SU-DHL-6 (cell line): ENCODE measurements at regions not wholly inside any gene's neighbourhood (a gene's known extent, or its start where the extent isn't known, plus 50 kb on each side); places are given as distances from the start of the nearest gene placed in this dataset.

ENCODE experiments used
- H2AFZ ChIP-seq: fragments of 200-600 bp; sonication (generic); 2 replicates; pipeline ENCODE4 v1.6.1; 2014; ENCODE audit warnings: low read depth, mild to moderate bottlenecking, moderate library complexity, mixed read lengths, antibody characterized with exemption, low read length; ENCODE audit not compliant: severe bottlenecking
- H3F3A ChIP-seq: fragments of 200-600 bp; shearing (Covaris generic); 2 replicates; pipeline ENCODE4 v1.6.0; 2016; ENCODE audit warnings: antibody characterized with exemption, mild to moderate bottlenecking; ENCODE audit not compliant: insufficient read depth
- H3K27ac ChIP-seq: fragments of 200-600 bp; sonication (generic); 2 replicates; pipeline ENCODE4 v1.5.1; 2016; ENCODE audit warnings: low read depth, mild to moderate bottlenecking, low read length, moderate library complexity, mixed read lengths
- H3K27me3 ChIP-seq: fragments of 200-600 bp; sonication (generic), shearing (Covaris generic); 2 replicates; pipeline ENCODE4 v1.6.0; 2014; ENCODE audit warnings: mild to moderate bottlenecking, low read length
- H3K36me3 ChIP-seq: fragments of 200-600 bp; sonication (generic); 2 replicates; pipeline ENCODE4 v1.6.1; 2014; ENCODE audit warnings: mild to moderate bottlenecking, low read length, mixed read lengths
- H3K4me2 ChIP-seq: fragments of 300-600, 200-600 bp; shearing (Covaris generic), sonication (generic); 2 replicates; pipeline ENCODE4 v1.6.0; 2014; ENCODE audit warnings: low read length, low read depth, mild to moderate bottlenecking; ENCODE audit not compliant: poor library complexity, severe bottlenecking
- H3K4me3 ChIP-seq: fragments of 200-600 bp; sonication (generic); 2 replicates; pipeline ENCODE4 v1.5.1; 2014; ENCODE audit warnings: antibody characterized with exemption, low read length, mild to moderate bottlenecking, mixed read lengths; ENCODE audit not compliant: insufficient read depth, poor library complexity, severe bottlenecking
- H3K79me2 ChIP-seq: fragments of 200-600 bp; sonication (generic); 2 replicates; pipeline ENCODE4 v1.6.1; 2014; ENCODE audit warnings: mild to moderate bottlenecking, low read length, moderate library complexity; ENCODE audit not compliant: insufficient read depth
- H3K9ac ChIP-seq: fragments of 200-600 bp; sonication (generic); 2 replicates; pipeline ENCODE4 v1.7.0; 2014; ENCODE audit warnings: mild to moderate bottlenecking, low read length
- H3K9me2 ChIP-seq: fragments of 200-600 bp; sonication (generic); replicated peaks from 2 replicates; pipeline ENCODE4 v1.6.1; 2014; ENCODE audit warnings: low read length; ENCODE audit not compliant: insufficient read depth
- H3K9me3 ChIP-seq: fragments of 200-600 bp; sonication (generic); 2 replicates; pipeline ENCODE4 v1.6.1; 2014; ENCODE audit warnings: low read length, mixed read lengths; ENCODE audit not compliant: insufficient read depth
- H4K20me1 ChIP-seq: fragments of 200-600 bp; sonication (generic); 2 replicates; pipeline ENCODE4 v1.6.1; 2014; ENCODE audit warnings: low read depth, mild to moderate bottlenecking, antibody characterized with exemption, low read length, moderate library complexity, mixed read lengths
- CTCF ChIP-seq: fragments of 200-600 bp; sonication (generic); IDR thresholded peaks from one replicate; pipeline ENCODE4 v1.5.1; 2017; ENCODE audit warnings: antibody characterized with exemption, mild to moderate bottlenecking, low read length, moderate library complexity; ENCODE audit not compliant: insufficient read depth, poor library complexity, severe bottlenecking
- EZH2phosphoT487 ChIP-seq: fragments of 200-600 bp; sonication (generic), shearing (Covaris generic); conservative IDR thresholded peaks from 2 replicates; pipeline ENCODE4 v1.6.1; 2018; ENCODE audit warnings: mild to moderate bottlenecking, antibody characterized with exemption, low read length, moderate library complexity, mixed read lengths

GRCh38 chr5:18325431-18325830, 691.2 kb downstream of the TAF11L14 start:
- no peaks in the 10 kb centered on the region for H3K27me3 ChIP-seq

GRCh38 chr5:18329328-18329727, 695.1 kb downstream of the TAF11L14 start:
- Histone ChIP-seq H3K9me2 (no peaks in the 10 kb centered on the region), H3K36me3 (no peaks in the 10 kb centered on the region), H3K27me3 (no peaks in the 10 kb centered on the region), H3K4me3 (no peak overlapping the region), H3K9ac (no peak overlapping the region), H3K27ac (no peak overlapping the region), H4K20me1 (no peaks in the 10 kb centered on the region), H2AFZ (no peak overlapping the region), H3K79me2 (no peaks in the 10 kb centered on the region), H3K9me3 (no peaks in the 10 kb centered on the region; the same call in 1 of the 2 replicates), H3F3A (no peaks in the 10 kb centered on the region), H3K4me2 (no peak overlapping the region)
- no peak for TF ChIP-seq CTCF
- TF ChIP-seq EZH2phosphoT487: no peak

More at GRCh38 chr5:18325431-18325830, 691.2 kb downstream of the TAF11L14 start:
- no peaks in the 10 kb centered on the region for H3K9me3 ChIP-seq
- H3K36me3 ChIP-seq: no peaks in the 10 kb centered on the region
- TF ChIP-seq CTCF (no peak), EZH2phosphoT487 (no peak)
- H3F3A ChIP-seq: no peaks in the 10 kb centered on the region
- no peak overlapping the region for H3K27ac ChIP-seq
- no peak overlapping the region for H2AFZ ChIP-seq
- H3K4me3 ChIP-seq: no peak overlapping the region
- no peak overlapping the region for H3K9ac ChIP-seq
- H4K20me1 ChIP-seq: no peaks in the 10 kb centered on the region
- H3K79me2 ChIP-seq: no peaks in the 10 kb centered on the region
- no peak overlapping the region for H3K4me2 ChIP-seq
- H3K9me2 ChIP-seq: no peaks in the 10 kb centered on the region

GRCh38 chr5:18333841-18334240, 699.6 kb downstream of the TAF11L14 start:
- Histone ChIP-seq H3K27me3 (no peaks in the 10 kb centered on the region), H3K9me3 (no peaks in the 10 kb centered on the region; the same call in 1 of the 2 replicates), H3F3A (no peaks in the 10 kb centered on the region), H3K79me2 (no peaks in the 10 kb centered on the region), H4K20me1 (no peaks in the 10 kb centered on the region), H3K36me3 (no peaks in the 10 kb centered on the region), H3K9me2 (no peaks in the 10 kb centered on the region), H3K27ac (no peak overlapping the region), H3K4me2 (no peak overlapping the region), H3K4me3 (no peak overlapping the region), H2AFZ (no peak overlapping the region), H3K9ac (no peak overlapping the region)
- TF ChIP-seq CTCF (no peak), EZH2phosphoT487 (no peak)
